ENCODE measurements at regions not wholly inside any gene's neighbourhood (a gene's known extent, or its start where the extent isn't known, plus 50 kb on each side); places are given as distances from the start of the nearest gene placed in this dataset.

DNA sequence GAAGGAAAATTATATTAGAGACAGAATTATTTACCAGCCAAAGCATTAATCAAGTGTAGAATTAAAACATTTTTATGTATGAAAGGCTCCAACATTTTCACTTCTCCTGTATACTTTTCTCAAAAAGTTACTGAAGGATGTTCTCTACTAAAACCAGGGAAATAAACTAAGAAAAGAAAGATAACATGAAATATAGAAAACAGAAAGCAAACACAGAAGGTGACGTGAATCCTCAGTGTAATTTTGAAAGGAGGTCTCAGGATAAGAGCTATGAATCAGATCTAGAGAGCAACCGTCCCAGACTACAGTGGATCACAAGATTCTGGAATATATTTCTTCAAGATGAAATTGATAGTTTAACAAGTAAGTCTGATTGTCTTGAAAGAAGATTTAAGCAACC lies 144.5 kb downstream of the CYSLTR2 start:
- TF ChIP-seq, protein P1, sequence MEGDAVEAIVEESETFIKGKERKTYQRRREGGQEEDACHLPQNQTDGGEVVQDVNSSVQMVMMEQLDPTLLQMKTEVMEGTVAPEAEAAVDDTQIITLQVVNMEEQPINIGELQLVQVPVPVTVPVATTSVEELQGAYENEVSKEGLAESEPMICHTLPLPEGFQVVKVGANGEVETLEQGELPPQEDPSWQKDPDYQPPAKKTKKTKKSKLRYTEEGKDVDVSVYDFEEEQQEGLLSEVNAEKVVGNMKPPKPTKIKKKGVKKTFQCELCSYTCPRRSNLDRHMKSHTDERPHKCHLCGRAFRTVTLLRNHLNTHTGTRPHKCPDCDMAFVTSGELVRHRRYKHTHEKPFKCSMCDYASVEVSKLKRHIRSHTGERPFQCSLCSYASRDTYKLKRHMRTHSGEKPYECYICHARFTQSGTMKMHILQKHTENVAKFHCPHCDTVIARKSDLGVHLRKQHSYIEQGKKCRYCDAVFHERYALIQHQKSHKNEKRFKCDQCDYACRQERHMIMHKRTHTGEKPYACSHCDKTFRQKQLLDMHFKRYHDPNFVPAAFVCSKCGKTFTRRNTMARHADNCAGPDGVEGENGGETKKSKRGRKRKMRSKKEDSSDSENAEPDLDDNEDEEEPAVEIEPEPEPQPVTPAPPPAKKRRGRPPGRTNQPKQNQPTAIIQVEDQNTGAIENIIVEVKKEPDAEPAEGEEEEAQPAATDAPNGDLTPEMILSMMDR (IDR thresholded peaks at IDR 0.05; ENCODE audit: insufficient read depth, low read length), result no peak
- TF ChIP-seq, protein P2, sequence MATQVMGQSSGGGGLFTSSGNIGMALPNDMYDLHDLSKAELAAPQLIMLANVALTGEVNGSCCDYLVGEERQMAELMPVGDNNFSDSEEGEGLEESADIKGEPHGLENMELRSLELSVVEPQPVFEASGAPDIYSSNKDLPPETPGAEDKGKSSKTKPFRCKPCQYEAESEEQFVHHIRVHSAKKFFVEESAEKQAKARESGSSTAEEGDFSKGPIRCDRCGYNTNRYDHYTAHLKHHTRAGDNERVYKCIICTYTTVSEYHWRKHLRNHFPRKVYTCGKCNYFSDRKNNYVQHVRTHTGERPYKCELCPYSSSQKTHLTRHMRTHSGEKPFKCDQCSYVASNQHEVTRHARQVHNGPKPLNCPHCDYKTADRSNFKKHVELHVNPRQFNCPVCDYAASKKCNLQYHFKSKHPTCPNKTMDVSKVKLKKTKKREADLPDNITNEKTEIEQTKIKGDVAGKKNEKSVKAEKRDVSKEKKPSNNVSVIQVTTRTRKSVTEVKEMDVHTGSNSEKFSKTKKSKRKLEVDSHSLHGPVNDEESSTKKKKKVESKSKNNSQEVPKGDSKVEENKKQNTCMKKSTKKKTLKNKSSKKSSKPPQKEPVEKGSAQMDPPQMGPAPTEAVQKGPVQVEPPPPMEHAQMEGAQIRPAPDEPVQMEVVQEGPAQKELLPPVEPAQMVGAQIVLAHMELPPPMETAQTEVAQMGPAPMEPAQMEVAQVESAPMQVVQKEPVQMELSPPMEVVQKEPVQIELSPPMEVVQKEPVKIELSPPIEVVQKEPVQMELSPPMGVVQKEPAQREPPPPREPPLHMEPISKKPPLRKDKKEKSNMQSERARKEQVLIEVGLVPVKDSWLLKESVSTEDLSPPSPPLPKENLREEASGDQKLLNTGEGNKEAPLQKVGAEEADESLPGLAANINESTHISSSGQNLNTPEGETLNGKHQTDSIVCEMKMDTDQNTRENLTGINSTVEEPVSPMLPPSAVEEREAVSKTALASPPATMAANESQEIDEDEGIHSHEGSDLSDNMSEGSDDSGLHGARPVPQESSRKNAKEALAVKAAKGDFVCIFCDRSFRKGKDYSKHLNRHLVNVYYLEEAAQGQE (IDR thresholded peaks at IDR 0.05; ENCODE audit: insufficient replicate concordance, low read depth), result no peak
- TF ChIP-seq POLR2AphosphoS5 (IDR thresholded peaks at IDR 0.05; ENCODE audit: low read depth) (no peak), GABPA (IDR thresholded peaks at IDR 0.05; ENCODE audit: low read depth) (no peak), SPI1 (IDR thresholded peaks at IDR 0.05; ENCODE audit: borderline replicate concordance, low read depth) (no peak)

All from HL-60 (cell line).